Amniotic stem cell (primary cell): ENCODE measurements at regions not wholly inside any gene's neighbourhood (a gene's known extent, or its start where the extent isn't known, plus 50 kb on each side); places are given as distances from the start of the nearest gene placed in this dataset.
A peak's percentile ranks its signal among the peaks of the same experiment; 100 is the strongest.

Experiments
- DNase-seq: peaks from one replicate; lab custom pipeline; 2025; lab: John Stamatoyannopoulos, UW

- DNase-seq: no peak
These were observed 432.0 kb downstream of the CCDC85A start for GRCh38 chr2:56615760-56616159.

DNA sequence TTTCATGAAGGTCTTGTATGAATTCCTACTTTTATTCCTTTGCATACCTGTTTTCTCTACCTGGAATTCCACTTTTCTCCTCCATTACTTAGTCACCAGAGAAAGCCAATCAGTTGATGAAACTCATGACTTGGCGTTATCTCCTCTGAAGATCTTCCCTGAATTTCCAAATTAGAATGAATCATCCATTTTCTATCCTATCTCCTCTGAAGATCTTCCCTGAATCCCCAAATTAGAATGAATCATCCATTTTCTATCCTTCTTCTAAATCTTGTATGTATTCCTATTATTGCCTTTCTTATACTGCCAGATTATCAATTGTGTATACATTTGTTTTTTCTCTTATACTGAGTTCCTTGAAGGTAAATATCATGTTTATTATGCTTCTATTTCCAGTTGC, 440.4 kb downstream of the CCDC85A start:
- DNase-seq: no peak

DNA sequence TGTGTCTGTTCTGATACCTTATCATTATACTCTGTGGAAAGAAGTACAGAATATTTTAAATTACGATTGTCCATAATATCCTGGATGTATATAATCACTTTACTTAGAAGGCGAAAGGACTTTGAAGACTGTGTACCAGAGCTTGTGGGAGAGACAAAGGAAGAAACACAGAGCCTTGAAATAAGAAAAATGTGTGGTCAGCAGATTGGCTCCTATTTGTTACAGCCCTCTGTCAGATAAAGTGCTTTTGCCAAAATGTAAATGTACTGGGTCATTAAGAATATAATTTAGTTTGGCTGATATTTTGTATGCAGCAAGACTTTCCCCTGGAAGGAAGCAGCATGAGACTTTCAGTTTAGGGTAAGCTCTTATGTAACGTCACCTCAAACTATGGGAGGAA, 443.1 kb downstream of the CCDC85A start:
- no peak for DNase-seq

DNA sequence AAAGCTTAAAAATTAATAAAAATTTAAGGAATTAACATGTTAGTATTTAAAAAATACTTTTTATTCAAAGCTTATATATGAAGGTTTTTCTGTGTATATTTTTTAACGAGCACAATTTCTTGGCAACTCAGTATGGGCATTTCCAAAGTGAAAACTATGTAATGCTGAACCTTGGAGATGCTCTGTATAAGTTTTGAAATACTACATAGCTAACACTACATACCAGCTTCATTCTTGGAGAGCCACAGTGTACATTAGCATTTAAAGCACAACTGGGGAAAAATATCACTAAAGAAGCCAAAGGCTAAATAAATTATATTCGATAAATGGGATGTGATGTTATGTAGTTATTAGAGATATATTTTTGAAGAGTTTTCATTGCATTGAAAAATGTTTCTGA, 446.5 kb downstream of the CCDC85A start:
- no peak for DNase-seq

DNA sequence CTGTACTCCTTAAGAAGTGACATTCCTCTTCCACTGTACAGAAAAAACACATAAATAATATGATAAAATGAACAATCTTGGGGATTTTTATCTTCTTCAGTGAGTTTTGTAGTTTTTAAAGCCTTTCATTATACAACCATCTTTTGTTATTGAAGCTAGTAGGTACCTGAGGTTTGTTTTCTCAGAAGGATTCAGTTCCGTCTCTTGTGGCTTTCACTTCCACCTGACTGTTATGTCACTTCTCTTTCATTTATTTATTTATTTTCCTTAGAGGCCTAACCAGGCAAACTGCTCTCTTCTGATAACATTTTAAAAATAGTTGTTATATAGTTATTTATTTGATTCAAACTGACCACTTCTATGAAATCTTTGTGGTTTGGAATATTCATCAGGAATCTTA, 464.2 kb downstream of the CCDC85A start:
- no peak for DNase-seq

DNA sequence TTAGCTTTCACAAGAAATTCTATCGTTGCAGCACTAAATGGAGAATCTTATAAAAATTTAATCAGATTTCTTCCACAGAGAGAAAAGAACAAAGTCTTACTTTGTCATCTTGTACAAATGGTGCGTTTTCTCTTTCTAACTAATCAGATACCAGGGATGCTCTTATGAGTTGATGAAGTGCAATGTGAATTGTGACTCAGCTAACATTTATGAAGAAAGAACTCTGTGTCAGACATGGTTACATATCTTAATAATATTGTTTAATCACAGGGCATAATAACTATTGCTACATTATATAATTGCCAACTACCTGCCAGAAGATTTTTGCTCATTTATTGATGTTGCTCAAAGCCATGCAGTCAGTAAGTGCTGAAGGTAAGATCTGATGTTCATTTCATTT, 465.0 kb downstream of the CCDC85A start:
- no peak for DNase-seq

DNA sequence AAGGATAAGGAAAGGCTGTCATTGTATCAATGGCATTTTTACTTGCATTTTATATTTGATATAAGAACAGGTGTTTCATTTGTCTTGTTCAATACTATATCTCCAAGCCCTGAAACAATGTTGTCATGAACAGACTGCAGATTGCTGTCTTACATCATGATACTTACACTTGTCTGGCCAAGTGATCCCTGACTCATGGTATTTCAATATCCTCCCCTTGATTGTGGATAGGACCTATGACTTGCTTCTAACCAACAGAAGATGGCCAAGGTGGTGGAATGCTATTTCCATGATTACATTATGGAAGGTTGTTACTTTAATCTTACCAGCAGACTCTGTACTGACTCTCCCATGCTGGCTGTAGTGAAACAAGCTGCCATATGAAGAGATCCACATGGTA, 471.1 kb downstream of the CCDC85A start:
- DNase-seq: no peak

DNA sequence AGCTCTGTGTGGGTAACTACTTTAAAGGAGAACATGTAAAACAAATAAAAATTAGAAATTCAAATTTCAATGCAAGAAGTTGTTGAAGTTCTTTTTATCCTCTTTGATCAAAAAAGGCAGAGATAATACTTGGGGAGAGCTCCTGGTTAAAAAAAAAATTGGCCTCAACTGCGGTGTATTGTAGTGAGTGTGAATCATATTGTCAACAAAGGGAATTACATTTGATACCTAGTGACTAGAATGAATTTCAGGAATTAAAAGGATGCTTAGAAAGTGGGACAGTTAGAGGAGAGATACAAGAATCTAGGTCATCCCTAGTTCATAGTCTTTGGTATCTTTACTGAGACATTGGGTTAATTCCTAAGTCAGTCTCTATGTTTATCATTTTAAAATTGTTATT, 473.0 kb downstream of the CCDC85A start:
- no peak for DNase-seq

DNA sequence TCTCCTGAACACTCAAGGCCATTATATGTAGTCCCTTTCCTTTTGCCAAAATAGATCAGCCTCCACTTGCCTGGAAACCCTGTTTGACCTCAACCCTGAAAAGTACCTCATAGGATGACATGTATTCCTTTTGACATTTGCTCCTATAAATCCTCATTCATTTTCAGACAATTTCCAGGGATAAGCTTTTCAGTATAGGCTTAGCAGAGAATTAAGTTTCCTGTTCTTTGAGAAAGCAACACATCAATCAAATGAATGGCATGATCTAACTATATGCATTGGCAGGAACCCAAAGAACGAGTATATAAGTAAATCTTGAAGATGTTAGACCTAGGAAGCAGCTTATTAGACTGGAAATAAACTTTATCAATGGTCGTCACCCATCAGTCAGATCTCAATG, 483.0 kb downstream of the CCDC85A start:
- no peak for DNase-seq

GRCh38 chr2:56671973-56672569, 488.3 kb downstream of the CCDC85A start:
- no peak for DNase-seq

- DNase-seq: no peak
These were observed 490.3 kb downstream of the CCDC85A start for GRCh38 chr2:56674084-56674483.

- DNase-seq: no peak
These were observed 493.2 kb downstream of the CCDC85A start for GRCh38 chr2:56676966-56677365.

- DNase-seq: peak; percentile 20
These were observed 497.3 kb downstream of the CCDC85A start for GRCh38 chr2:56680971-56681631.

DNA sequence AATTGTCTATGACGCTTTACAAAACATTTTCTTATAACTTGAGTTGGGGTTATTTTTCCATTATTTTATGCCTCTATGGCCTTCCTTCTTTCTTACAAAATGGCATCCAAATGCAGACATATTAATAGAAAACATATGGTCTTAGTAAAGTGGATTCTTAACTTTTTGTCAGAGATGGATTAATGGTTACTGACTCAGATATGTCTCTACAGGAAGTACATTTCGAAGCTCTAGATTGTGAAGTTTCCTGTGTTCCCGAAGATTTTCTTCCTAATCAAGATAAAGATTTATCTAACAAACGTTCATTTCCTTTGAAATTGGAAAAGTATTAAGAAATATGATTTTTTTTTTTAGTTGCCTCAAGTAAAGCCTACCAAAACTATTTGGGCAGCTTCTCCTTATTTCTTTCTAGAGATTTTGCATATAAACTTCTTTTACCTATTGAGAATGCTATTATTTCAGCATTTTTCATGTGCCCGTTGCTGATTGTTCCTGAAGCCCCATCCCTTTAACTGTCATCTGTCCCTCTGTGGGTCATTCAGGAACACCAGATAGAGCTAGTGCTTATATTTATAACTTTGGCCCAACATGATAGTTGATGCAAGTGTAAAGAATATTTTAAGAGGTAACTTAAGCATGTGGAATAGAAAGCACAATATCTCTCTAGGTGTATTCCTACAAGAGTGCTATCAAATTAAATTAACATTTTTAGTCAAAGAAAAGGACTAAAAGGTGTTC, 498.0 kb downstream of the CCDC85A start:
- no peak for DNase-seq

DNA sequence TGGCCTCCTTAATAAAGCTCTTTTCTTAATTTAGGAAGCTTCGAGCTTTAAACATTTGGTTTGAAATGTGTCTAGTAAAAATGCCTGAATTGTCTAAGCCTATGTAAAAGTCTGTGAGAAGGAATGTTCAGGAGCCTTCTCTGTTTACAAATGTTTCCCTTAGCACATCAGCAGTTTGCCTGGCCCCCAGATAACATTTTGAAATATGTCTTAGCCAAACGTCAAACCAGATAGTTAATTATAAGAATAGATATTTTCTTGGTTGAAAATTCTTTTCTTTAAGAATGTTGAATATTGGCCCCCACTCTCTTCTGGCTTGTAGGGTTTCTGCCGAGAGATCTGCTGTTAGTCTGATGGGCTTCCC, 498.6 kb downstream of the CCDC85A start:
- DNase-seq: no peak

- no peak for DNase-seq
These were observed 500.5 kb downstream of the CCDC85A start for GRCh38 chr2:56684327-56684726.

GRCh38 chr2:56685205-56685604, 501.4 kb downstream of the CCDC85A start:
- no peak for DNase-seq

- DNase-seq: peak; percentile 18
These were observed 503.4 kb downstream of the CCDC85A start for GRCh38 chr2:56687169-56687568.

DNA sequence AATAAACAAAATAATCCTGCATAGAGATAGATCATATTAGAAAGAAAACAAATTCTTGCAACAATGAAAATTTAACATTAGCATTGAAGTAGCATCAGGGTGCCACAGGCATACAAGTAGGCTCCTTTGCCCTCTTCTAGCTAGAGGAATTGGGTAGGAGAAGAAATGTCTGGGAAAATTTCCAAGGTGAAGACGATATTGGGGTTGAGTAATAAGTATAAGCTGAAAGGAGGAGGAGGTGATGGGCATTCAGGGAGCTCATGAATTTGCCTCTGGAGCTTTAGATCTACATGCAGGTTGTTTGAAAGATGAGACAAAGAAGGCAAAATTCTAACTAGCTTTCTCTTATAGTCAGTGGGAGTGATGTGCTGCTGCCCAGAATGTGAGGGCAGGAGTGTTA, 504.9 kb downstream of the CCDC85A start:
- no peak for DNase-seq

GRCh38 chr2:56693501-56693900, 509.7 kb downstream of the CCDC85A start:
- DNase-seq: no peak

- DNase-seq: no peak
These were observed 519.2 kb downstream of the CCDC85A start for GRCh38 chr2:56703001-56703400.

- DNase-seq: no peak
These were observed 521.9 kb downstream of the CCDC85A start for GRCh38 chr2:56705713-56706112.

- DNase-seq: no peak
These were observed 523.4 kb downstream of the CCDC85A start for GRCh38 chr2:56707218-56707617.

DNA sequence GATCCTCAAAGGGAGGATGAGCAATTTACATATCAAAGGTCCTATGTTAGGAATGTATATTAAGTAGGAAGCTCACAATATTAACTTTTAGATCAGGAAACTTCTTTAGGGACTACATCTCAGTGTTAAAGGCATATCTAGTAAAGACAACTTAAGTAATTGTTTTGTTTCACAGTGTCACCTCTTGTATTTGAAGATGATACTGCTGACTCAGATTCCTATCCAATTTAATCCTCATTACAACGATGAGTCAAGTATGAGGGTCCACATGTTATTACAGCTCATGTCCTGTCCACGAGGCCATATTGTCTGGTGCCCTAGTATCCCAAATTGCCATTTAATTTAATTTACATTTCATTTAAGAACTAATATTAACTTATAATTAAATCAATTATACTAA, 523.9 kb downstream of the CCDC85A start:
- DNase-seq: no peak
